Keratinocyte (primary cell): ENCODE measurements at regions not wholly inside any gene's neighbourhood (a gene's known extent, or its start where the extent isn't known, plus 50 kb on each side); places are given as distances from the start of the nearest gene placed in this dataset.

Experiments
- DNase-seq: peaks from one replicate; pipeline ENCODE4 v3.0.0-alpha.2; 2011; ENCODE audit warnings: low read depth, missing footprints, low spot score
- FAIRE-seq: peaks from 2 replicates; lab custom pipeline; 2011; peaks lifted over from hg19 to GRCh38; lab: Jason Lieb, UNC
- H2AFZ ChIP-seq: 2 replicates; pipeline ENCODE4 v1.6.0; 2012; ENCODE audit warnings: low read length, control low read depth, inconsistent platforms; ENCODE audit not compliant: control insufficient read depth
- H3K27ac ChIP-seq: 2 replicates; pipeline ENCODE4 v1.5.1; 2011; ENCODE audit warnings: low read length; ENCODE audit not compliant: control insufficient read depth, insufficient read depth
- H3K27me3 ChIP-seq: 3 replicates; pipeline ENCODE4 v1.6.0; 2011; ENCODE audit warnings: low read length; ENCODE audit not compliant: control insufficient read depth, insufficient read depth; ENCODE audit errors: extremely low read depth
- H3K36me3 ChIP-seq, 2 experiments: 2 replicates in 1 of 2; 3 replicates in 1 of 2; pipeline ENCODE4 v1.5.1; 2011; ENCODE audit warnings: low read length in 2 of 2, mild to moderate bottlenecking in 1 of 2; ENCODE audit not compliant: control insufficient read depth in 2 of 2, insufficient read depth in 2 of 2; ENCODE audit errors: extremely low read depth in 1 of 2
- H3K4me1 ChIP-seq: 3 replicates; pipeline ENCODE4 v1.5.1; 2011; ENCODE audit warnings: low read length; ENCODE audit not compliant: control insufficient read depth, insufficient read depth; ENCODE audit errors: extremely low read depth
- H3K4me2 ChIP-seq: 3 replicates; pipeline ENCODE4 v1.6.0; 2011; ENCODE audit warnings: low read depth, low read length; ENCODE audit not compliant: control insufficient read depth, insufficient read depth; ENCODE audit errors: extremely low read depth
- H3K4me3 ChIP-seq, 3 experiments: fragments of 200-600 bp in 1 of 3; sonication (generic) in 1 of 3; 2 replicates in 2 of 3; 3 replicates in 1 of 3; pipeline ENCODE4 v1.5.1; 2011 to 2016; ENCODE audit warnings: low read length in 3 of 3, mild to moderate bottlenecking in 3 of 3, control low read depth in 2 of 3, inconsistent platforms in 1 of 3, low read depth in 1 of 3, mixed read lengths in 1 of 3, mixed run types in 1 of 3, moderate library complexity in 1 of 3; ENCODE audit not compliant: control insufficient read depth in 2 of 3, insufficient read depth in 2 of 3; ENCODE audit errors: extremely low read depth in 1 of 3
- H3K79me2 ChIP-seq: 2 replicates; pipeline ENCODE4 v1.6.0; 2012; ENCODE audit warnings: low read length; ENCODE audit not compliant: control insufficient read depth, insufficient read depth
- H3K9ac ChIP-seq: 3 replicates; pipeline ENCODE4 v1.6.0; 2011; ENCODE audit warnings: low read length; ENCODE audit not compliant: control insufficient read depth, insufficient read depth; ENCODE audit errors: extremely low read depth
- H3K9me1 ChIP-seq: 3 replicates; pipeline ENCODE4 v1.6.0; 2011; ENCODE audit warnings: low read length; ENCODE audit not compliant: control insufficient read depth, insufficient read depth; ENCODE audit errors: extremely low read depth
- H3K9me3 ChIP-seq: 2 replicates; pipeline ENCODE4 v1.5.1; 2012; ENCODE audit warnings: low read depth, low read length; ENCODE audit not compliant: control insufficient read depth
- H4K20me1 ChIP-seq: 3 replicates; pipeline ENCODE4 v1.6.0; 2011; ENCODE audit warnings: low read length; ENCODE audit not compliant: control insufficient read depth, insufficient read depth; ENCODE audit errors: extremely low read depth
- CTCF ChIP-seq, 3 experiments: IDR thresholded peaks in 1 of 3; conservative IDR thresholded peaks in 1 of 3; optimal IDR thresholded peaks in 1 of 3; 2 replicates in 2 of 3; 3 replicates in 1 of 3; pipeline versions ENCODE3 to v1.5.1; 2011; ENCODE audit warnings: low read length in 3 of 3, mild to moderate bottlenecking in 3 of 3, moderate library complexity in 2 of 3, control low read depth in 1 of 3, inconsistent platforms in 1 of 3; ENCODE audit not compliant: insufficient read depth in 2 of 3; ENCODE audit errors: extremely low read depth in 1 of 3
- EZH2 ChIP-seq: IDR thresholded peaks from one replicate; pipeline ENCODE4 v1.6.1; 2012; ENCODE audit warnings: inconsistent platforms, mild to moderate bottlenecking, low read length, moderate library complexity
- dilution Hi-C: fragments of 300-500 bp; cut with MboI; formaldehyde crosslinking; loops from one replicate; pipeline ENCODE4 v1.7.0; 2020; ENCODE audit warnings: low sequenced_read_pairs; ENCODE audit not compliant: extremely low pct_ligation_motif_present

DNA sequence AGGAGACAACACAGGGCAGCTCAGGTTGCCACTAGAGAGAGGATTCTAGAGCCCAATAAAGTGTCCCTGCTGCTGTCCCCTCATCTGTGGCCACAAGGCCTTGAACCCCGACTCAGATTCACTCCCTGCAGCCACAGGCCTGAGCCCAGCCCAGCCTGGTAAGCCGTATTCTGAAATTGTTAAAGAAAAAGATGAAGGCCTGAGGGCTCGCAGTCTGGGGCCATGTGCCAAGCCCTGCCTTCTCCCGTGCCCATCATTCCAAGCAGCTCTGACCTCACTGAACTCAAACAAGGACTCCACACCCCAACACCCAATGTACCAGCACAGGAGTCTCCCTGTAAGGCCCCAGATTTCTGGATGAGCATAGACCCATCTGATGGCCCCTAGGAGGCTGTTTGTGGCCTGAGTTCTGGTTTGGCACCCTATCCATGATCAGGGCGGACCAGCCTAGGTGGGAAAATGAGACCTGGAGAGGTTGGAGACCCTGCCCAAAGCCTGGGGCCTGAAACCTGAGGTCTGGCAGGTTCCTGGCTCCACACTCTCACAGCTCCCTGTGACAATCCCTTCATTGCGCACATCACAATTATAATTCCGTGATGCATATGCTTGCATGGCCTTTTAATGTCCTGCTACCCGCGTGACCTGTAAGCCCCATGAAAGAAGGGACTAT is 62.0 kb upstream of the TOP1 start:
- H3K4me3 ChIP-seq: no peak overlapping the region
- no peak overlapping the region for H2AFZ ChIP-seq
- no peaks in the 10 kb centered on the region for H3K9me1 ChIP-seq
- no peak overlapping the region for H3K4me2 ChIP-seq
- DNase-seq (no peak), FAIRE-seq (no peak)
- H3K9me3 ChIP-seq: no peaks in the 10 kb centered on the region
- H3K79me2 ChIP-seq: no peaks in the 10 kb centered on the region
- H3K27ac ChIP-seq: no peak overlapping the region
- no peaks in the 10 kb centered on the region for H3K36me3 ChIP-seq
- H3K27me3 ChIP-seq: no peaks in the 10 kb centered on the region
- no peak for TF ChIP-seq CTCF (optimal IDR thresholded peaks at IDR 0.05 in 1 of 3, IDR thresholded peaks at IDR 0.05 in 1 of 3, conservative IDR thresholded peaks at IDR 0.05 in 1 of 3; ENCODE audit: extremely low read depth in 1 of 3, insufficient read depth in 2 of 3, low read length in 3 of 3)
- TF ChIP-seq EZH2: no peak
- dilution Hi-C loops: no loop called here
- H3K9ac ChIP-seq: no peak overlapping the region
- peaks cover 12% of the 10 kb centered on the region for H3K4me1 ChIP-seq
- H4K20me1 ChIP-seq: no peaks in the 10 kb centered on the region

GRCh38 chr20:40967700-40968099 is 60.9 kb upstream of the TOP1 start:
- Histone ChIP-seq H3K79me2 (no peaks in the 10 kb centered on the region), H3K9me1 (no peaks in the 10 kb centered on the region), H3K27me3 (no peaks in the 10 kb centered on the region), H3K27ac (no peak overlapping the region), H3K4me2 (no peak overlapping the region), H3K9me3 (no peaks in the 10 kb centered on the region), H3K9ac (no peak overlapping the region), H3K4me3 (no peak overlapping the region), H2AFZ (no peak overlapping the region), H3K4me1 (peaks cover 2% of the 10 kb centered on the region), H4K20me1 (no peaks in the 10 kb centered on the region), H3K36me3 (no peaks in the 10 kb centered on the region)
- FAIRE-seq (no peak), DNase-seq (no peak)
- dilution Hi-C loops: no loop called here
- TF ChIP-seq EZH2 (no peak), CTCF (optimal IDR thresholded peaks at IDR 0.05 in 1 of 3, IDR thresholded peaks at IDR 0.05 in 1 of 3, conservative IDR thresholded peaks at IDR 0.05 in 1 of 3; ENCODE audit: extremely low read depth in 1 of 3, insufficient read depth in 2 of 3, low read length in 3 of 3) (no peak)
